Liver (tissue), 8 donors: ENCODE measurements at regions not wholly inside any gene's neighbourhood (a gene's known extent, or its start where the extent isn't known, plus 50 kb on each side); places are given as distances from the start of the nearest gene placed in this dataset.

ENCODE experiments used
- DNase-seq: peaks from one replicate; pipeline ENCODE4 v3.0.0-alpha.2; 2017; ENCODE audit warnings: low spot score
- H3K27ac ChIP-seq, 2 donors: one replicate each; pipeline ENCODE4 v1.7.0; 2013; ENCODE audit warnings: inconsistent platforms in 2 of 2, low read length in 2 of 2, control low read depth in 1 of 2, low read depth in 1 of 2, mild to moderate bottlenecking in 1 of 2
- H3K27me3 ChIP-seq, 4 donors: one replicate each; pipeline versions ENCODE4 v1.6.1 to v1.7.0; 2013; ENCODE audit warnings: low read length in 3 of 4, inconsistent platforms in 1 of 4, mild to moderate bottlenecking in 1 of 4, moderate library complexity in 1 of 4; ENCODE audit not compliant: control insufficient read depth in 4 of 4, insufficient read depth in 4 of 4
- H3K36me3 ChIP-seq, 4 donors: one replicate each; pipeline versions ENCODE4 v1.6.1 to v1.7.0; 2013; ENCODE audit warnings: low read length in 3 of 4, mild to moderate bottlenecking in 3 of 4, low read depth in 1 of 4, moderate library complexity in 1 of 4; ENCODE audit not compliant: control insufficient read depth in 4 of 4, insufficient read depth in 3 of 4
- H3K4me1 ChIP-seq, 4 donors: one replicate each; pipeline versions ENCODE4 v1.6.1 to v1.7.0; 2013; ENCODE audit warnings: low read length in 3 of 4, mild to moderate bottlenecking in 3 of 4, moderate library complexity in 1 of 4; ENCODE audit not compliant: control insufficient read depth in 4 of 4, insufficient read depth in 4 of 4
- H3K4me3 ChIP-seq, 3 donors: one replicate each; pipeline versions ENCODE4 v1.6.1 to v1.7.0; 2013; ENCODE audit warnings: low read length in 3 of 3, control low read depth in 1 of 3, low read depth in 1 of 3, mild to moderate bottlenecking in 1 of 3
- H3K9ac ChIP-seq, 2 donors: one replicate each; pipeline ENCODE4 v1.7.0; 2013; ENCODE audit warnings: low read length in 2 of 2, mild to moderate bottlenecking in 2 of 2, moderate library complexity in 2 of 2, control low read depth in 1 of 2, low read depth in 1 of 2
- H3K9me3 ChIP-seq, 4 donors: one replicate each; pipeline versions ENCODE4 v1.6.1 to v1.7.0; 2013; ENCODE audit warnings: low read length in 3 of 4; ENCODE audit not compliant: control insufficient read depth in 4 of 4
- EGR1 ChIP-seq, 2 donors: IDR thresholded peaks; 2 replicates each; pipeline ENCODE4 v1.6.1; 2016 to 2018; ENCODE audit warnings: antibody characterized with exemption in 2 of 2, low read depth in 2 of 2
- FOXA1 ChIP-seq: IDR thresholded peaks from 2 replicates; pipeline ENCODE4 v1.6.1; 2016; ENCODE audit warnings: antibody characterized with exemption
- FOXA2 ChIP-seq: IDR thresholded peaks from 2 replicates; pipeline ENCODE4 v1.6.1; 2016; ENCODE audit warnings: antibody characterized with exemption
- GABPA ChIP-seq, 2 donors: IDR thresholded peaks in 1 of 2; conservative IDR thresholded peaks in 1 of 2; 2 replicates each; pipeline ENCODE4 v1.6.1; 2016; ENCODE audit warnings: antibody characterized with exemption in 2 of 2, mild to moderate bottlenecking in 1 of 2, moderate library complexity in 1 of 2
- HNF4A ChIP-seq, 2 donors: conservative IDR thresholded peaks; 2 replicates each; pipeline ENCODE4 v1.6.1; 2016; ENCODE audit warnings: antibody characterized with exemption in 2 of 2, mild to moderate bottlenecking in 2 of 2
- HNF4G ChIP-seq: IDR thresholded peaks from 2 replicates; pipeline ENCODE4 v1.6.1; 2016; ENCODE audit warnings: antibody characterized with exemption
- JUND ChIP-seq, 2 donors: IDR thresholded peaks; 2 replicates each; pipeline ENCODE4 v1.6.1; 2016; ENCODE audit warnings: antibody characterized with exemption in 2 of 2
- NR2F2 ChIP-seq: IDR thresholded peaks from 2 replicates; pipeline ENCODE4 v1.6.1; 2016; ENCODE audit warnings: antibody characterized with exemption
- RAD21 ChIP-seq, 2 donors: IDR thresholded peaks; 2 replicates each; pipeline ENCODE4 v1.6.1; 2016; ENCODE audit warnings: antibody characterized with exemption in 2 of 2, mild to moderate bottlenecking in 2 of 2
- RXRA ChIP-seq, 2 donors: IDR thresholded peaks; 2 replicates each; pipeline ENCODE4 v1.6.1; 2017 to 2018; ENCODE audit warnings: antibody characterized with exemption in 2 of 2, mild to moderate bottlenecking in 1 of 2
- SP1 ChIP-seq: IDR thresholded peaks from 2 replicates; pipeline ENCODE4 v1.6.1; 2018; ENCODE audit warnings: antibody characterized with exemption, mild to moderate bottlenecking
- TAF1 ChIP-seq: conservative IDR thresholded peaks from 2 replicates; pipeline ENCODE4 v1.6.1; 2016; ENCODE audit warnings: antibody characterized with exemption, mild to moderate bottlenecking
- YY1 ChIP-seq: IDR thresholded peaks from 2 replicates; pipeline ENCODE4 v1.6.1; 2016; ENCODE audit warnings: antibody characterized with exemption, mild to moderate bottlenecking
- WGBS: extraction: QIAGEN DNeasy Blood & Tissue Kit; methylation state at CpG from one replicate; pipeline ENCODE4 v1.1.7; 2013; 5-methylcytosine and 5-hydroxymethylcytosine counted together
- TF ChIP-seq, protein P1 (sequence below): IDR thresholded peaks from 2 replicates; pipeline ENCODE4 v1.6.1; 2016; ENCODE audit warnings: antibody characterized with exemption
- TF ChIP-seq, protein P2 (sequence below): IDR thresholded peaks from 2 replicates; pipeline ENCODE4 v1.6.1; 2016; ENCODE audit warnings: antibody characterized with exemption
- TF ChIP-seq, protein P3 (sequence below): IDR thresholded peaks from 2 replicates; pipeline ENCODE4 v1.6.1; 2016; ENCODE audit warnings: antibody characterized with exemption, mild to moderate bottlenecking
- TF ChIP-seq, protein P4 (sequence below): IDR thresholded peaks from 2 replicates; pipeline ENCODE4 v1.6.1; 2016; ENCODE audit warnings: antibody characterized with exemption
- TF ChIP-seq, protein P5 (sequence below): fragments of 150-350 bp; IDR thresholded peaks from 2 replicates; pipeline ENCODE4 v1.5.1; 2017; ENCODE audit warnings: improper control_type of control experiment, low read depth, low read length; ENCODE audit not compliant: missing input control
- donor health status: healthy.
- donor health status: healthy.
- donor health status: healthy.
- donor health status: healthy.
- donor health status: healthy.

DNA sequence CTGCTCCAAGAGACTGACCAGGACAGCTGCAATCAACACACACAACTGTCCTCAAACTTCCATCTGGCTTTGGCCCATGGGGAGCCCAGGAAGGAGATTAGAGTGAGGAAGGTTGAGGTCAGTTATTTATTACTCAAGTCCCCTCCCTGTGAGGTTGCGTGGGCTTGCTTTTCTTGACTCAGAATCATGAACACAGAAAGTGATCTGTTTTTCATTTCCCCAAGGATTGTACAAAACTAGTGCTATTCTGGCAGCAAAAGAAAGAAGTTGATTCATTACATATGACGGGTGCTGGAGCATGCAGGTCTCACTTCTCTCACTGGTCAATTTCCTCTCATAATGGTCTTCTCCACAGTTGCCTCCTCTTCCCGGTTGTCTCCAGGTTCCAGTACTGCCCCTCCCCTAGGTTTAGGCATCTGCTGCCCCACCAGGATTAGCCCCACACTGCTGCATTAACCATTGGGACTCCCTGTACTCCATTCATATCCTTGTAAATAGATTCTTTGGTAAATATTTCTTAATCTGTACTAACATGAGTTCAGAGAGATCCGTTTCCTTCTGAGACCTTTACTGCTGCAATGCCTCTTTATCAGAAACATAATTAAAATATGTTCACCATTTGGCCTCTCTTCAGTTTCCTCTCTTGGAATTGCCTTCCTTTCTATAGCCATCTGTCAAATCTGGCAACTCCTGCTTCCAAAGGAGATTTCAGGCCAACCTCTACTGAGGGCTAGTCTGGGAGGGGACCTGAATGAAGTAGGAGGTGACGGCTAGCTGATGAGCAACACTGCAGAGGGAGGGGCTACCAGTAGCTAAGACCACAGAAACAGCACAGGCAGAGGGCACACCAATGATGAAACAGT is 888.8 kb downstream of the QKI start:
- H3K4me1 ChIP-seq = no peaks in the 10 kb centered on the region
- H3K9ac ChIP-seq = no peak overlapping the region
- H3K36me3 ChIP-seq = no peaks in the 10 kb centered on the region
- TF ChIP-seq, protein P1, sequence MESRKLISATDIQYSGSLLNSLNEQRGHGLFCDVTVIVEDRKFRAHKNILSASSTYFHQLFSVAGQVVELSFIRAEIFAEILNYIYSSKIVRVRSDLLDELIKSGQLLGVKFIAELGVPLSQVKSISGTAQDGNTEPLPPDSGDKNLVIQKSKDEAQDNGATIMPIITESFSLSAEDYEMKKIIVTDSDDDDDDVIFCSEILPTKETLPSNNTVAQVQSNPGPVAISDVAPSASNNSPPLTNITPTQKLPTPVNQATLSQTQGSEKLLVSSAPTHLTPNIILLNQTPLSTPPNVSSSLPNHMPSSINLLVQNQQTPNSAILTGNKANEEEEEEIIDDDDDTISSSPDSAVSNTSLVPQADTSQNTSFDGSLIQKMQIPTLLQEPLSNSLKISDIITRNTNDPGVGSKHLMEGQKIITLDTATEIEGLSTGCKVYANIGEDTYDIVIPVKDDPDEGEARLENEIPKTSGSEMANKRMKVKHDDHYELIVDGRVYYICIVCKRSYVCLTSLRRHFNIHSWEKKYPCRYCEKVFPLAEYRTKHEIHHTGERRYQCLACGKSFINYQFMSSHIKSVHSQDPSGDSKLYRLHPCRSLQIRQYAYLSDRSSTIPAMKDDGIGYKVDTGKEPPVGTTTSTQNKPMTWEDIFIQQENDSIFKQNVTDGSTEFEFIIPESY = no peak
- TF ChIP-seq FOXA1 = no peak
- TF ChIP-seq RAD21 (IDR thresholded peaks at IDR 0.05) = no peak
- TF ChIP-seq HNF4A (conservative IDR thresholded peaks at IDR 0.05) = no peak
- TF ChIP-seq, protein P2, sequence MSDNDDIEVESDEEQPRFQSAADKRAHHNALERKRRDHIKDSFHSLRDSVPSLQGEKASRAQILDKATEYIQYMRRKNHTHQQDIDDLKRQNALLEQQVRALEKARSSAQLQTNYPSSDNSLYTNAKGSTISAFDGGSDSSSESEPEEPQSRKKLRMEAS = no peak
- no peak for TF ChIP-seq RXRA (IDR thresholded peaks at IDR 0.05)
- TF ChIP-seq, protein P3, sequence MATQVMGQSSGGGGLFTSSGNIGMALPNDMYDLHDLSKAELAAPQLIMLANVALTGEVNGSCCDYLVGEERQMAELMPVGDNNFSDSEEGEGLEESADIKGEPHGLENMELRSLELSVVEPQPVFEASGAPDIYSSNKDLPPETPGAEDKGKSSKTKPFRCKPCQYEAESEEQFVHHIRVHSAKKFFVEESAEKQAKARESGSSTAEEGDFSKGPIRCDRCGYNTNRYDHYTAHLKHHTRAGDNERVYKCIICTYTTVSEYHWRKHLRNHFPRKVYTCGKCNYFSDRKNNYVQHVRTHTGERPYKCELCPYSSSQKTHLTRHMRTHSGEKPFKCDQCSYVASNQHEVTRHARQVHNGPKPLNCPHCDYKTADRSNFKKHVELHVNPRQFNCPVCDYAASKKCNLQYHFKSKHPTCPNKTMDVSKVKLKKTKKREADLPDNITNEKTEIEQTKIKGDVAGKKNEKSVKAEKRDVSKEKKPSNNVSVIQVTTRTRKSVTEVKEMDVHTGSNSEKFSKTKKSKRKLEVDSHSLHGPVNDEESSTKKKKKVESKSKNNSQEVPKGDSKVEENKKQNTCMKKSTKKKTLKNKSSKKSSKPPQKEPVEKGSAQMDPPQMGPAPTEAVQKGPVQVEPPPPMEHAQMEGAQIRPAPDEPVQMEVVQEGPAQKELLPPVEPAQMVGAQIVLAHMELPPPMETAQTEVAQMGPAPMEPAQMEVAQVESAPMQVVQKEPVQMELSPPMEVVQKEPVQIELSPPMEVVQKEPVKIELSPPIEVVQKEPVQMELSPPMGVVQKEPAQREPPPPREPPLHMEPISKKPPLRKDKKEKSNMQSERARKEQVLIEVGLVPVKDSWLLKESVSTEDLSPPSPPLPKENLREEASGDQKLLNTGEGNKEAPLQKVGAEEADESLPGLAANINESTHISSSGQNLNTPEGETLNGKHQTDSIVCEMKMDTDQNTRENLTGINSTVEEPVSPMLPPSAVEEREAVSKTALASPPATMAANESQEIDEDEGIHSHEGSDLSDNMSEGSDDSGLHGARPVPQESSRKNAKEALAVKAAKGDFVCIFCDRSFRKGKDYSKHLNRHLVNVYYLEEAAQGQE = no peak
- TF ChIP-seq FOXA2 = no peak
- TF ChIP-seq SP1 = no peak
- no peak for TF ChIP-seq GABPA (IDR thresholded peaks at IDR 0.05 in 1 of 2, conservative IDR thresholded peaks at IDR 0.05 in 1 of 2)
- no peak for TF ChIP-seq EGR1 (IDR thresholded peaks at IDR 0.05; ENCODE audit: low read depth in 2 of 2)
- no peak for TF ChIP-seq TAF1
- no peak for TF ChIP-seq NR2F2
- TF ChIP-seq YY1 = no peak
- TF ChIP-seq, protein P4, sequence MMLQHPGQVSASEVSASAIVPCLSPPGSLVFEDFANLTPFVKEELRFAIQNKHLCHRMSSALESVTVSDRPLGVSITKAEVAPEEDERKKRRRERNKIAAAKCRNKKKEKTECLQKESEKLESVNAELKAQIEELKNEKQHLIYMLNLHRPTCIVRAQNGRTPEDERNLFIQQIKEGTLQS = no peak
- TF ChIP-seq HNF4G = no peak
- no peak for TF ChIP-seq JUND (IDR thresholded peaks at IDR 0.05)
- TF ChIP-seq, protein P5, sequence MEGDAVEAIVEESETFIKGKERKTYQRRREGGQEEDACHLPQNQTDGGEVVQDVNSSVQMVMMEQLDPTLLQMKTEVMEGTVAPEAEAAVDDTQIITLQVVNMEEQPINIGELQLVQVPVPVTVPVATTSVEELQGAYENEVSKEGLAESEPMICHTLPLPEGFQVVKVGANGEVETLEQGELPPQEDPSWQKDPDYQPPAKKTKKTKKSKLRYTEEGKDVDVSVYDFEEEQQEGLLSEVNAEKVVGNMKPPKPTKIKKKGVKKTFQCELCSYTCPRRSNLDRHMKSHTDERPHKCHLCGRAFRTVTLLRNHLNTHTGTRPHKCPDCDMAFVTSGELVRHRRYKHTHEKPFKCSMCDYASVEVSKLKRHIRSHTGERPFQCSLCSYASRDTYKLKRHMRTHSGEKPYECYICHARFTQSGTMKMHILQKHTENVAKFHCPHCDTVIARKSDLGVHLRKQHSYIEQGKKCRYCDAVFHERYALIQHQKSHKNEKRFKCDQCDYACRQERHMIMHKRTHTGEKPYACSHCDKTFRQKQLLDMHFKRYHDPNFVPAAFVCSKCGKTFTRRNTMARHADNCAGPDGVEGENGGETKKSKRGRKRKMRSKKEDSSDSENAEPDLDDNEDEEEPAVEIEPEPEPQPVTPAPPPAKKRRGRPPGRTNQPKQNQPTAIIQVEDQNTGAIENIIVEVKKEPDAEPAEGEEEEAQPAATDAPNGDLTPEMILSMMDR = no peak
- no peak overlapping the region for H3K27ac ChIP-seq
- no peak for DNase-seq
- no peak overlapping the region for H3K4me3 ChIP-seq
- no peaks in the 10 kb centered on the region for H3K27me3 ChIP-seq
- 56% methylated on average over 5 of the region's 5 CpGs for WGBS
- H3K9me3 ChIP-seq = no peaks in the 10 kb centered on the region
